ENCODE measurements at regions not wholly inside any gene's neighbourhood (a gene's known extent, or its start where the extent isn't known, plus 50 kb on each side); places are given as distances from the start of the nearest gene placed in this dataset.

GRCh38 chr5:91707521-91707841, 324.4 kb upstream of the ARRDC3 start:
- Histone ChIP-seq H2AFZ (ENCODE audit: insufficient read depth, low read depth, low read length, poor library complexity, severe bottlenecking) (no peak overlapping the region), H3K4me3 (ENCODE audit: control extremely low read depth in 1 of 5, extremely low read depth in 1 of 5, insufficient read depth in 1 of 5, low read depth in 2 of 5, low read length in 4 of 5) (no peak overlapping the region), H4K20me1 (ENCODE audit: control insufficient read depth, insufficient read depth, low read length, poor library complexity, severe bottlenecking) (no peaks in the 10 kb centered on the region), H3K27me3 (replicated peaks in 1 of 4; ENCODE audit: control extremely low read depth in 1 of 4, control insufficient read depth in 3 of 4, insufficient read depth in 4 of 4, low read length in 3 of 4) (no peaks in the 10 kb centered on the region), H3K36me3 (replicated peaks in 1 of 2; ENCODE audit: control extremely low read depth in 1 of 2, control insufficient read depth in 1 of 2, extremely low read depth in 1 of 2, insufficient read depth in 2 of 2, low read length in 1 of 2) (no peaks in the 10 kb centered on the region), H3K9ac (ENCODE audit: low read length) (no peak overlapping the region), H3K27ac (ENCODE audit: low read length in 2 of 2) (no peak overlapping the region), H3K4me1 (ENCODE audit: control insufficient read depth in 2 of 2, insufficient read depth in 2 of 2, low read length in 2 of 2) (no peaks in the 10 kb centered on the region), H3K79me2 (ENCODE audit: control insufficient read depth, insufficient read depth, low read length) (no peaks in the 10 kb centered on the region), H3K4me2 (replicated peaks; ENCODE audit: low read depth, low read length, poor library complexity, severe bottlenecking) (no peak overlapping the region), H3K9me3 (ENCODE audit: control extremely low read depth in 1 of 3, control insufficient read depth in 2 of 3, insufficient read depth in 1 of 3, low read length in 2 of 3) (peaks cover 0 to 3% (median 0%) of the 10 kb centered on the region in 3 donors)
- Mint-ChIP-seq H3K4me1 (no peaks in the 10 kb centered on the region), H3K27me3 (no peaks in the 10 kb centered on the region), H3K4me3 (no peak overlapping the region), H3K27ac (no peak overlapping the region), H3K9me3 (ENCODE audit: insufficient read depth) (no peaks in the 10 kb centered on the region)
- intact Hi-C loops (cut with micrococcal nuclease), result no loop called here
- TF ChIP-seq CTCF (IDR thresholded peaks at IDR 0.05), result no peak
- no peak for TF ChIP-seq EZH2 (IDR thresholded peaks at IDR 0.05; ENCODE audit: borderline replicate concordance, insufficient read depth, low read depth, low read length, poor library complexity, severe bottlenecking)
- WGBS (ENCODE audit: insufficient coverage), result no CpG with 5 or more reads among the region's 1 CpG
- ChIA-PET POLR2A (no interaction called here), CTCF (no interaction called here)
- ATAC-seq (ENCODE audit: low read depth) (no peak), DNase-seq (no peak)

- no peak for DNase-seq
Observed at GRCh38 chr5:91706785-91707520, 323.8 kb upstream of the ARRDC3 start.

More at GRCh38 chr5:91706785-91707520, 323.8 kb upstream of the ARRDC3 start:
- no peaks in the 10 kb centered on the region for H3K4me1 ChIP-seq (ENCODE audit: control insufficient read depth in 2 of 2, insufficient read depth in 2 of 2, low read length in 2 of 2)
- no peak overlapping the region for H3K27ac Mint-ChIP-seq
- H3K9ac ChIP-seq (ENCODE audit: low read length), result no peak overlapping the region
- H3K9me3 Mint-ChIP-seq (ENCODE audit: insufficient read depth), result no peaks in the 10 kb centered on the region
- no peaks in the 10 kb centered on the region for H3K79me2 ChIP-seq (ENCODE audit: control insufficient read depth, insufficient read depth, low read length)
- H3K27me3 Mint-ChIP-seq, result no peaks in the 10 kb centered on the region
- H2AFZ ChIP-seq (ENCODE audit: insufficient read depth, low read depth, low read length, poor library complexity, severe bottlenecking), result no peak overlapping the region
- no peaks in the 10 kb centered on the region for H3K36me3 ChIP-seq (replicated peaks in 1 of 2; ENCODE audit: control extremely low read depth in 1 of 2, control insufficient read depth in 1 of 2, extremely low read depth in 1 of 2, insufficient read depth in 2 of 2, low read length in 1 of 2)
- intact Hi-C loops (cut with micrococcal nuclease), result no loop called here
- no peaks in the 10 kb centered on the region for H3K27me3 ChIP-seq (replicated peaks in 1 of 4; ENCODE audit: control extremely low read depth in 1 of 4, control insufficient read depth in 3 of 4, insufficient read depth in 4 of 4, low read length in 3 of 4)
- WGBS (ENCODE audit: insufficient coverage), result 71% methylated on average over 1 of the region's 1 CpG
- H3K4me1 Mint-ChIP-seq, result no peaks in the 10 kb centered on the region
- ChIA-PET POLR2A (no interaction called here), CTCF (no interaction called here)
- no peak for TF ChIP-seq CTCF (IDR thresholded peaks at IDR 0.05)
- TF ChIP-seq EZH2 (IDR thresholded peaks at IDR 0.05; ENCODE audit: borderline replicate concordance, insufficient read depth, low read depth, low read length, poor library complexity, severe bottlenecking), result no peak
- ATAC-seq (ENCODE audit: low read depth), result no peak
- no peak overlapping the region for H3K4me2 ChIP-seq (replicated peaks; ENCODE audit: low read depth, low read length, poor library complexity, severe bottlenecking)
- no peaks in the 10 kb centered on the region for H4K20me1 ChIP-seq (ENCODE audit: control insufficient read depth, insufficient read depth, low read length, poor library complexity, severe bottlenecking)
- H3K4me3 ChIP-seq (ENCODE audit: control extremely low read depth in 1 of 5, extremely low read depth in 1 of 5, insufficient read depth in 1 of 5, low read depth in 2 of 5, low read length in 4 of 5), result no peak overlapping the region
- no peak overlapping the region for H3K4me3 Mint-ChIP-seq
- H3K27ac ChIP-seq (ENCODE audit: low read length in 2 of 2), result no peak overlapping the region
- H3K9me3 ChIP-seq (ENCODE audit: control extremely low read depth in 1 of 3, control insufficient read depth in 2 of 3, insufficient read depth in 1 of 3, low read length in 2 of 3), result peaks cover 0 to 3% (median 0%) of the 10 kb centered on the region in 3 donors

Data from B cell (primary cell).